ENCODE measurements at regions not wholly inside any gene's neighbourhood (a gene's known extent, or its start where the extent isn't known, plus 50 kb on each side); places are given as distances from the start of the nearest gene placed in this dataset.

DNA sequence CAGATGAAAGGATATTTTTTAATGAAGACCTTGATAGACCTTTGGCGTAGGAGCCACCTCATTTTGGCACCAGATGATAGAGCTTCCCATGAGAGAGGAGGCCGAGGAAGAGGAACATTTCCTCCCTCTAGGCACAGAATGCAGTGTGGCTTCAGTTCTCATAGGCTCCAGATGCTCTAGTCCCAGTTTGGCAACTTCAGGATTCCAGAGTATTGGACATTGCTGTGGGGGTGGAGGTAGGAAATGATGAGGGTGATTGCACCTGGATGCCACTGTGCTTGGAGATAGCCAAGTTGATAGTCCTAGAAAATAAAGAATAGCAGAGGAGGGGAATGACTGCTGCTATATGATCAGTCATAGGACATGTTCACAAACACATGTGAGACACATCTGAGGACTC, 58.3 kb upstream of the KY start (continued):
- TF ChIP-seq, protein P1, sequence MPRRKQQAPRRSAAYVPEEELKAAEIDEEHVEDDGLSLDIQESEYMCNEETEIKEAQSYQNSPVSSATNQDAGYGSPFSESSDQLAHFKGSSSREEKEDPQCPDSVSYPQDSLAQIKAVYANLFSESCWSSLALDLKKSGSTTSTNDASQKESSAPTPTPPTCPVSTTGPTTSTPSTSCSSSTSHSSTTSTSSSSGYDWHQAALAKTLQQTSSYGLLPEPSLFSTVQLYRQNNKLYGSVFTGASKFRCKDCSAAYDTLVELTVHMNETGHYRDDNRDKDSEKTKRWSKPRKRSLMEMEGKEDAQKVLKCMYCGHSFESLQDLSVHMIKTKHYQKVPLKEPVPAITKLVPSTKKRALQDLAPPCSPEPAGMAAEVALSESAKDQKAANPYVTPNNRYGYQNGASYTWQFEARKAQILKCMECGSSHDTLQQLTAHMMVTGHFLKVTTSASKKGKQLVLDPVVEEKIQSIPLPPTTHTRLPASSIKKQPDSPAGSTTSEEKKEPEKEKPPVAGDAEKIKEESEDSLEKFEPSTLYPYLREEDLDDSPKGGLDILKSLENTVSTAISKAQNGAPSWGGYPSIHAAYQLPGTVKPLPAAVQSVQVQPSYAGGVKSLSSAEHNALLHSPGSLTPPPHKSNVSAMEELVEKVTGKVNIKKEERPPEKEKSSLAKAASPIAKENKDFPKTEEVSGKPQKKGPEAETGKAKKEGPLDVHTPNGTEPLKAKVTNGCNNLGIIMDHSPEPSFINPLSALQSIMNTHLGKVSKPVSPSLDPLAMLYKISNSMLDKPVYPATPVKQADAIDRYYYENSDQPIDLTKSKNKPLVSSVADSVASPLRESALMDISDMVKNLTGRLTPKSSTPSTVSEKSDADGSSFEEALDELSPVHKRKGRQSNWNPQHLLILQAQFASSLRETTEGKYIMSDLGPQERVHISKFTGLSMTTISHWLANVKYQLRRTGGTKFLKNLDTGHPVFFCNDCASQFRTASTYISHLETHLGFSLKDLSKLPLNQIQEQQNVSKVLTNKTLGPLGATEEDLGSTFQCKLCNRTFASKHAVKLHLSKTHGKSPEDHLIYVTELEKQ (CRISPR knock-in tag; IDR thresholded peaks at IDR 0.05): no peak
- TF ChIP-seq, protein P2, sequence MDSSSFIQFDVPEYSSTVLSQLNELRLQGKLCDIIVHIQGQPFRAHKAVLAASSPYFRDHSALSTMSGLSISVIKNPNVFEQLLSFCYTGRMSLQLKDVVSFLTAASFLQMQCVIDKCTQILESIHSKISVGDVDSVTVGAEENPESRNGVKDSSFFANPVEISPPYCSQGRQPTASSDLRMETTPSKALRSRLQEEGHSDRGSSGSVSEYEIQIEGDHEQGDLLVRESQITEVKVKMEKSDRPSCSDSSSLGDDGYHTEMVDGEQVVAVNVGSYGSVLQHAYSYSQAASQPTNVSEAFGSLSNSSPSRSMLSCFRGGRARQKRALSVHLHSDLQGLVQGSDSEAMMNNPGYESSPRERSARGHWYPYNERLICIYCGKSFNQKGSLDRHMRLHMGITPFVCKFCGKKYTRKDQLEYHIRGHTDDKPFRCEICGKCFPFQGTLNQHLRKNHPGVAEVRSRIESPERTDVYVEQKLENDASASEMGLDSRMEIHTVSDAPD (CRISPR knock-in tag; IDR thresholded peaks at IDR 0.05): no peak
- no peak for TF ChIP-seq ZNF239 (CRISPR knock-in tag; IDR thresholded peaks at IDR 0.05)

DNA sequence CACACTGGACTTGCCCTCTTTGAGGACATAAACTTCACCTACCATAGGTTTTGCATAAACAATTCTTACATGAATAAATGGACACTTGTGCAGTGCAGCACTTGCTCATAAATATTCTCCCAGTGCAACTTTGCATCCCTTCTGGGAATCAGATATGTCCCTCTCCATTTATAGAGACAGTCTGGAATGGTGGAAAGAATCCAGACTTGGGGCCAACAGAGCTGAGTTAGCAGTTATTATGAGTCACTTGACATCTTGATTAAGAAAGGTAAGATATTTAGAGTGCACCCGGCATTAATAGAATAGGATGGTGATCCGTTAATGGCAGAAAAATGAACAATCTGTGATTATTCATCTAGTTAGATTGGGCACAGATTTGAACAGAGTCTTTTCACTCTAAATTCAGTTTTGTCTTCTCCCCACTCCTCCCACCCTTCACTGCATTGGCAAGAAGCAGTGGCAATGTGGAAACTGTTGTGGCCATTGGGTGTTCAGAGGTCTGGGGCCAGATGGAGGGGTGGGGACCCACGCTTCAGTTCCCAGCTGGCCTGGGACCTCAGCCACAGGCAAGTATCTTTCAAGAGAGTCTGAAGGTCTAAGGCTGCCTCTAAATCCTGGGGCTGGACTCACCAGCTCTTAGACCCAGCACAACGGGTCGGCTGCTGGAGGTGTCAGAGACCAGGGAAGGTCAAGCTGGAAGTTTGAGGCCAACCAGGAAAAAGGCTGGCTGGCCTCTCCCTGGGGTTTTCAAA, 58.9 kb upstream of the KY start:
- CTCF ChIA-PET (ENCODE audit: low intra/inter-chr PET ratio): no interaction called here
- TF ChIP-seq, protein P3, sequence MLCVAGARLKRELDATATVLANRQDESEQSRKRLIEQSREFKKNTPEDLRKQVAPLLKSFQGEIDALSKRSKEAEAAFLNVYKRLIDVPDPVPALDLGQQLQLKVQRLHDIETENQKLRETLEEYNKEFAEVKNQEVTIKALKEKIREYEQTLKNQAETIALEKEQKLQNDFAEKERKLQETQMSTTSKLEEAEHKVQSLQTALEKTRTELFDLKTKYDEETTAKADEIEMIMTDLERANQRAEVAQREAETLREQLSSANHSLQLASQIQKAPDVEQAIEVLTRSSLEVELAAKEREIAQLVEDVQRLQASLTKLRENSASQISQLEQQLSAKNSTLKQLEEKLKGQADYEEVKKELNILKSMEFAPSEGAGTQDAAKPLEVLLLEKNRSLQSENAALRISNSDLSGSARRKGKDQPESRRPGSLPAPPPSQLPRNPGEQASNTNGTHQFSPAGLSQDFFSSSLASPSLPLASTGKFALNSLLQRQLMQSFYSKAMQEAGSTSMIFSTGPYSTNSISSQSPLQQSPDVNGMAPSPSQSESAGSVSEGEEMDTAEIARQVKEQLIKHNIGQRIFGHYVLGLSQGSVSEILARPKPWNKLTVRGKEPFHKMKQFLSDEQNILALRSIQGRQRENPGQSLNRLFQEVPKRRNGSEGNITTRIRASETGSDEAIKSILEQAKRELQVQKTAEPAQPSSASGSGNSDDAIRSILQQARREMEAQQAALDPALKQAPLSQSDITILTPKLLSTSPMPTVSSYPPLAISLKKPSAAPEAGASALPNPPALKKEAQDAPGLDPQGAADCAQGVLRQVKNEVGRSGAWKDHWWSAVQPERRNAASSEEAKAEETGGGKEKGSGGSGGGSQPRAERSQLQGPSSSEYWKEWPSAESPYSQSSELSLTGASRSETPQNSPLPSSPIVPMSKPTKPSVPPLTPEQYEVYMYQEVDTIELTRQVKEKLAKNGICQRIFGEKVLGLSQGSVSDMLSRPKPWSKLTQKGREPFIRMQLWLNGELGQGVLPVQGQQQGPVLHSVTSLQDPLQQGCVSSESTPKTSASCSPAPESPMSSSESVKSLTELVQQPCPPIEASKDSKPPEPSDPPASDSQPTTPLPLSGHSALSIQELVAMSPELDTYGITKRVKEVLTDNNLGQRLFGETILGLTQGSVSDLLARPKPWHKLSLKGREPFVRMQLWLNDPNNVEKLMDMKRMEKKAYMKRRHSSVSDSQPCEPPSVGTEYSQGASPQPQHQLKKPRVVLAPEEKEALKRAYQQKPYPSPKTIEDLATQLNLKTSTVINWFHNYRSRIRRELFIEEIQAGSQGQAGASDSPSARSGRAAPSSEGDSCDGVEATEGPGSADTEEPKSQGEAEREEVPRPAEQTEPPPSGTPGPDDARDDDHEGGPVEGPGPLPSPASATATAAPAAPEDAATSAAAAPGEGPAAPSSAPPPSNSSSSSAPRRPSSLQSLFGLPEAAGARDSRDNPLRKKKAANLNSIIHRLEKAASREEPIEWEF (CRISPR knock-in tag; IDR thresholded peaks at IDR 0.05): no peak
- TF ChIP-seq ZNF561 (CRISPR knock-in tag; conservative IDR thresholded peaks at IDR 0.05) (no peak), ARHGAP35 (IDR thresholded peaks at IDR 0.05; ENCODE audit: partially characterized antibody) (no peak), FOXM1 (IDR thresholded peaks at IDR 0.05; ENCODE audit: low read depth) (no peak), FOXM1 (CRISPR knock-in tag; IDR thresholded peaks at IDR 0.05; ENCODE audit: low read depth) (no peak), ZNF586 (CRISPR knock-in tag; conservative IDR thresholded peaks at IDR 0.05) (no peak), ZNF431 (CRISPR knock-in tag; IDR thresholded peaks at IDR 0.05) (no peak), HNRNPUL1 (IDR thresholded peaks at IDR 0.05; ENCODE audit: low read length) (no peak), ZKSCAN3 (CRISPR knock-in tag; IDR thresholded peaks at IDR 0.05) (no peak)

More for the DNA sequence above, 58.9 kb upstream of the KY start:
- no peak overlapping the region for H3K27ac ChIP-seq (ENCODE audit: extremely low read depth, low read depth, low read length)
- intact Hi-C loops (cut with micrococcal nuclease) (no loop called here), in situ Hi-C loops (cut with MboI) (no loop called here)
- H2AFZ ChIP-seq (ENCODE audit: low read depth, low read length): no peak overlapping the region
- H3K36me3 ChIP-seq (ENCODE audit: control insufficient read depth, insufficient read depth, low read length): no peaks in the 10 kb centered on the region
- FAIRE-seq (no peak), ATAC-seq (no peak), DNase-seq (ENCODE audit: extremely low read depth in 1 of 4, low spot score in 3 of 4) (no peak)
- POLR2A ChIA-PET: no interaction called here
- BruUV-seq (replicated peaks): no TSS peak
- H3K9me1 ChIP-seq (ENCODE audit: control insufficient read depth, insufficient read depth, low read length): no peaks in the 10 kb centered on the region
- 0% methylated on average over 4 of the region's 5 CpGs for WGBS (ENCODE audit: insufficient coverage, low coverage, missing lambda C conversion rate)
- H3K27me3 ChIP-seq (ENCODE audit: control insufficient read depth in 2 of 2, insufficient read depth in 2 of 2, low read length in 2 of 2): no peaks in the 10 kb centered on the region
- H4K20me1 ChIP-seq (replicated peaks; ENCODE audit: control insufficient read depth, insufficient read depth, low read length): no peaks in the 10 kb centered on the region
- no peak overlapping the region for H3K9ac ChIP-seq (ENCODE audit: insufficient read depth in 1 of 2, low read depth in 2 of 2, low read length in 2 of 2)
- H3K4me2 ChIP-seq (ENCODE audit: insufficient read depth, low read length): no peak overlapping the region
- no peaks in the 10 kb centered on the region for H3K4me1 ChIP-seq (replicated peaks in 1 of 2; ENCODE audit: control insufficient read depth in 2 of 2, insufficient read depth in 2 of 2, low read length in 2 of 2)
- H3K4me3 ChIP-seq: no peak overlapping the region
- no peaks in the 10 kb centered on the region for H3K79me2 ChIP-seq (ENCODE audit: control insufficient read depth, insufficient read depth, low read length)
- no peaks in the 10 kb centered on the region for H3K9me3 ChIP-seq (replicated peaks; ENCODE audit: control insufficient read depth, insufficient read depth, low read depth, low read length)
